ENCODE measurements at regions not wholly inside any gene's neighbourhood (a gene's known extent, or its start where the extent isn't known, plus 50 kb on each side); places are given as distances from the start of the nearest gene placed in this dataset.

GRCh38 chr3:148070041-148070440 lies 627.7 kb upstream of the AGTR1 start (continued):
- no peak for TF ChIP-seq ZNF687 (IDR thresholded peaks at IDR 0.05)

- no peak for ATAC-seq
- no peak for FAIRE-seq
- ChIA-PET SMC1A (ENCODE audit: uncharacterized antibody, unreplicated experiment) (interaction anchor here (0.8 to 6.1 kb wide), 9 partner anchors 10 to 690 kb away, joined by 3 to 30 read pairs (median 4); no protein-coding TSS in a partner anchor), RAD21 (ENCODE audit: unreplicated experiment) (interaction anchor here (0.6 to 2.0 kb wide), 13 partner anchors 9 to 690 kb away, joined by 3 to 5 read pairs (median 3); no protein-coding TSS in a partner anchor), POLR2A (no interaction called here), CTCF (interaction anchor here (0.6 to 3.5 kb wide), 13 partner anchors 9 to 712 kb away, joined by 3 to 18 read pairs (median 3); no protein-coding TSS in a partner anchor)
- H3K4me3 ChIP-seq = no peak overlapping the region
- no peak overlapping the region for H2AFZ ChIP-seq (ENCODE audit: control insufficient read depth, low read depth, low read length)
- no peak overlapping the region for H3K27ac ChIP-seq (ENCODE audit: control insufficient read depth, insufficient read depth)
- in situ Hi-C loops (cut with MboI) = no loop called here
- no peaks in the 10 kb centered on the region for H3K4me1 ChIP-seq (ENCODE audit: control insufficient read depth, insufficient read depth, low read length)
- H3K27me3 ChIP-seq (replicated peaks in 1 of 2; ENCODE audit: control insufficient read depth in 2 of 2, insufficient read depth in 2 of 2, low read length in 1 of 2) = no peaks in the 10 kb centered on the region
- 0% methylated on average over 4 of the region's 4 CpGs for WGBS (ENCODE audit: insufficient coverage, insufficient replicate concordance, low lambda C conversion rate, missing lambda C conversion rate)
- H4K20me1 ChIP-seq (ENCODE audit: control insufficient read depth, insufficient read depth) = no peaks in the 10 kb centered on the region
- no peak overlapping the region for H3K9ac ChIP-seq (ENCODE audit: control insufficient read depth, insufficient read depth, low read length)
- no peak overlapping the region for H3K4me2 ChIP-seq (ENCODE audit: control insufficient read depth, insufficient read depth)
- DNase-seq (ENCODE audit: low read depth, low spot score) = no peak
- H3K79me2 ChIP-seq (ENCODE audit: control insufficient read depth, insufficient read depth, low read length) = no peaks in the 10 kb centered on the region
- no peaks in the 10 kb centered on the region for H3K9me3 ChIP-seq (replicated peaks; ENCODE audit: control insufficient read depth, insufficient read depth, low read length)
- intact Hi-C loops (cut with micrococcal nuclease; ENCODE audit: unreplicated experiment) = loop anchor here (10.0 kb wide), 1 partner anchor 459 kb away; no protein-coding TSS in a partner anchor
- no TSS peak for BruUV-seq (replicated peaks)
- H3K36me3 ChIP-seq (ENCODE audit: control insufficient read depth in 2 of 2, insufficient read depth in 2 of 2, low read length in 1 of 2) = no peaks in the 10 kb centered on the region
- no peak for TF ChIP-seq E2F8 (IDR thresholded peaks at IDR 0.05; ENCODE audit: low read depth, partially characterized antibody)
- no peak for TF ChIP-seq PKNOX1 (IDR thresholded peaks at IDR 0.05)
- no peak for TF ChIP-seq ATF2 (IDR thresholded peaks at IDR 0.05; ENCODE audit: low read length)
- TF ChIP-seq ZNF592 (IDR thresholded peaks at IDR 0.05) = no peak
- TF ChIP-seq ASH2L (IDR thresholded peaks at IDR 0.05; ENCODE audit: borderline replicate concordance, low read depth) = no peak
These were observed 623.8 kb upstream of the AGTR1 start for GRCh38 chr3:148073721-148074456.
